ENCODE measurements at regions not wholly inside any gene's neighbourhood (a gene's known extent, or its start where the extent isn't known, plus 50 kb on each side); places are given as distances from the start of the nearest gene placed in this dataset.

DNA sequence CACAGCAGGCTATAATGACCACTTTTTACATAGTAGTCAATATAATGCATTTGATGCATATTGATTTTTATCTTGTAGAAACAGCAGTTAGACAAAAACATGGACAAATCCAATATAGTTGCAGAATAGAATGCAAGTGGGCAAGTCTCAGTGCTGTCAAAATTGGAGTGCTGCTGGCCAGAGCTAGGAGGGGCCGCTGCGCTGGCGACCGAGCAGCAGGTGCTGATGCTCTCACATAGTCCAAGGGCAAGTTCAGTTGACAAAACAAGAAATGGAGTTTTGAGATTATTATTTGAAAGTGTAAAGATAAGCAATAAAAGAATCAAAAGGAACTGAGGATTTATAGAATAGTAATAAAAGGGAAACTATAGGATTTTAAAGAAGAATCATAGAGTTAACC is 60.6 kb upstream of the CDK20 start:
- DNase-seq (ENCODE audit: low spot score), result no peak

DNA sequence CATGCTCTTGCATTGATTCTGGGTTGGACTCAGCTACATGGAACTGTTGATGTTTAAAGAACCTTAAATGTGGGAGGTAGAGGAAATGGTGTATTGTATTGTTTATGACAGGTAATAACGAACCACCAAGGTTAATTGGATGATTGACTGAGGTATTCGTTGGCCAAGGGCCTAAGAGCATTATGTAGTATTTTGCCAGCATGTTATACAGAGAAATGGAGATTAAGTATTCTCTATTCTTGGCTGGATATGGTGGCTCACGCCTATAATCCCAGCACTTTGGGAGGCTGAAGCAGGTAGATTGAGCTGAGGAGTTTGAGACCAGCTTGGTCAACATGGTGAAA is 59.0 kb upstream of the CDK20 start:
- no peak for DNase-seq (ENCODE audit: low spot score)

DNA sequence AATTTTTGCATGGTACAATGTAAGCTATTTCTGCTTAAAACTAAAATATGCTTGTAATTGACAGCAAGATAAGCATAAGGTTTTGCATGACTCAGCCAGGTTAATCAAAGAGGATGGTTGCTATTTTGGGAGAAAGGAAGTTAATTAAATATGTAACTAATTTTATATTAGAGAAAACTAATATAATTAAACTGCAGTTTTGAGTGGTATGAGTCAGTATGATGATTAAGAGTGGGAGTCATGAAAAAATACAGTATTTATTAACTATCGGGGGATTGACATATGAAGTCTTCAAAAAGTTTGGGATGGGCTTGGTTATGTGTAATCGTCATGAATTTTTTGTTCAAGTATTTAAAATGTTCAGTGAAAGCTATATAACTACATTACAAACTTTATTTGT is 54.0 kb upstream of the CDK20 start:
- DNase-seq (ENCODE audit: low spot score), result no peak

DNA sequence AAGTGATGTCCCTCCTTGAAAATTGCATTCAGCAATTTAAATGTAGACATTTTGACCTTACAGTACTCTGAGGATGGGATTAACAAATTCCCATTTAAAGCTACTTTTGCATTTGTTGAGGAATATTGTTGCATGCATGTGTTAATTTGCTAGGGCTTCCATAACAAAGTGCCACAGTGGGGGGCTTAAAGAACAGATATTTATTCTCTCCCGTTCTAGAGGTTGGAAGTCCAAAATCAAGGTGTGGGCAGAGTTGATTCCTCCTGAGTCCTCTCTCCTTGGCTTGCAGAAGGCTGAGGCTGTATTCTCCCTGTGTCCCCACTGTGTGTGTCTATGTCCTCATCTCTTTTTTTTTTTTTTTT is 51.8 kb upstream of the CDK20 start:
- no peak for DNase-seq (ENCODE audit: low spot score)

DNA sequence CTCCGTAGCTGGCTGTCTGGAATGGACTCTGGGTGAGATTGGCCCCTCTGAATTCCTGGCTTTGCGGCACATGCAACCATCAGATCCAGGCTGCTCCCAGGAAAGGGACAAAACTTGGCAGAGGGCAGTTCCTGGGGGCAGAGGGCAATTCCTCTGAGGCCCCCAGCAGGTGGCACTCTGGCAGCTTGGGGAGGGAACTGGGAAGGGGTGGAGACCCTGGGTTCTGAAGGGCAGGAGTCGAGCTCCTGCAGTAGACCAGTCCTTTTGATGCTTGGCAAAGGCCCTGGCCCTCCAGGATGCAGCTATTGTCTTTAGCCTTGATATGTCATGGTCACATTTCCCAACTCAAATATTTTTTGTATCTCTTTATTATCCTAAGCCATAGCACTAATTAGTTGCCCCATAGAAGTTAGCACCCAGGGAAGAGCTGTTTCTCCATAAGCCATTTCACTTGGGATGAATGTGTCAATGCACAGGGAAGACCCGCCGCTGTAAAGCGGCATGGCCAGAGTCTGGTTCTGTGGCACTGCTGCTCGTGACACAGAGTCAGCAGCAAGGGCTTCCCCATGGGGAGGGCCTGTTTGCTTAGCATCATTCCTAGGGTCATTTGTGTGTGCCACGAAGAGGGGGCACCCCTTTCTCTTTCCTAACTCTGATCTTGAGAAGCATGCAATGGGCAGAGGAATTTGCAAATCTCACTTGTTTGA is 51.2 kb upstream of the CDK20 start:
- no peak for DNase-seq (ENCODE audit: low spot score)

DNA sequence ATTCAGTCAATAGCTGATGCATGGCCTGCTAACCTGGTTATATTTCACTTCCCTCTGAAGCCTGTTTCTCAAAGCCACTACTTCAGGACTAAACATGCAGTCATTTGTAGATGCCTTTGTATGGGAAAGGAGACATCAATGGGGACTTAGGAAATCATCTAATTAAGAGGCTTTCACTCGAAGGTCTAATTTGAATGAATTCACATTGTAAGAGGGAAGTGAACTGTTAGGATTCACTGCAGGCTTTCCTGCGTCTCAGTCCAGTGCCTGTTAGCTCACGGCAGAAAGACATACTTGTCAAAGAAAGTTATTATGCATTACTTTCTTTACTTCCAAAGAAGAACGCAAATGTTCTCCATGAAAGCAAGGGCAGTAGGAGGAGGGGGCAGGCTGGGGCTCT is 50.6 kb upstream of the CDK20 start:
- DNase-seq (ENCODE audit: low spot score), result no peak
